GM21515 (cell line): ENCODE measurements at regions not wholly inside any gene's neighbourhood (a gene's known extent, or its start where the extent isn't known, plus 50 kb on each side); places are given as distances from the start of the nearest gene placed in this dataset.
A peak's percentile ranks its signal among the peaks of the same experiment; 100 is the strongest.

ENCODE experiments used
- ATAC-seq: cut with Tn5 transposase; IDR thresholded peaks from one replicate; pipeline ENCODE4 v1.9.1; 2021; ENCODE audit not compliant: unreplicated experiment

GRCh38 chr4:116872941-116873340, 212.4 kb downstream of the TRAM1L1 start:
- ATAC-seq, result no peak

- ATAC-seq, result no peak
Measured at GRCh38 chr4:116872308-116872707, 213.1 kb downstream of the TRAM1L1 start.

DNA sequence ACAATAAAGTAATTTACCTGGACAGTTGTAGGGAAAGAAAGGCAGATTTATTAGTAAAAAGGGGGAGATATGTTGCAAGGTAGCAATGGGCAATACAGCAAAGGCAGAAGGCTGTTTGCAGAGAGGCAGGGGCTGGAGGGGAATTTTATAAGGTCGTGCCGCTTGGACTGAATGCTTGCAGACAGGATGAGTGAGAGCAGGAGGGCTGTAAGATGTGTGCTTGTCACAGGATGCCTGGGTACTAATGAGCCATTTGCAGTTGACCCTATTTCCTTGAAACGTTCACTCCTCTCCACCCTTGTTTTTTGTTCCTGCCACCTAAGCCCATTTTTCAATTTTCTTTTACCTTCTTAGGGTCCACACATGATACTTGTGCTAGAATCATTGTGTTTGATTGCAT, 214.7 kb downstream of the TRAM1L1 start:
- no peak for ATAC-seq

GRCh38 chr4:116866106-116866505, 219.3 kb downstream of the TRAM1L1 start:
- no peak for ATAC-seq

DNA sequence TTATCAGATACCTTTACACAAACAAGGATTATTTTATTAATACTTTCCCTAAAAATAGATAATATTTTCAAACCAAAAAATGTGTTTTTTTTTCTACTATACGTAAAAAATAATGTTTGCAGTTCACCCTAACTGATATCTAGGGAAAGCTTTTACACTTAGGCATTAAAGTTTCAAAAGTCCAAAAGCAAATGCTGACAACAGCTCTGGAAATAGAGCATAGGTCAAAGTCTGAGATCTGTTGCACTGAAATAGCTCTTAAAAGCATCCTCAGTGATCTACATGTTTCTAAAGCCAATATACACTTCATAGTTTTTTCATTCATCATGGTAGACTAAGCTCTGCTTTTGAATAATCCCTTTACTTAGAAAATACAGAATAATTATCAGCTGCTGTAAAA, 222.8 kb downstream of the TRAM1L1 start:
- no peak for ATAC-seq

- no peak for ATAC-seq
Measured at GRCh38 chr4:116860891-116861290, 224.5 kb downstream of the TRAM1L1 start.

- no peak for ATAC-seq
Measured at GRCh38 chr4:116849620-116850019, 235.8 kb downstream of the TRAM1L1 start.

GRCh38 chr4:116847616-116848015, 237.8 kb downstream of the TRAM1L1 start:
- no peak for ATAC-seq

DNA sequence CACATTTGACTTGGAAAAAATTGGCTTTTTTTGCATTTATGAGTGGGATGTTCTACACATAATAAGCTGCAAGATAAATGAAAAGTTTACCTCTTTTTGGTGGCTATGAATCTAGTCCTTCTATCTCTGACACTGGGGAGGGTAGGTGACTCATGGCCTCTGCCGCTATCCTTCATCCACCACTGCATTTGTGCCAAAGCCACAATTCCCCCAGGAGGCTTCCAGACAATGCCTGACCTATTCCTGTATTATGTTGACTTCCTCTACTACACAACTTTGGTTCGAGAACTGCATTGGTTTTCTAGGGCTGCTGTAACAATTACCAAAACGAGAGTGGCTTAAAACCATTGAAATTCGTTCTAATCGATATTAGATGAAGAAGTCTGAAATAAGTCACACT, 245.6 kb downstream of the TRAM1L1 start:
- ATAC-seq, result no peak

DNA sequence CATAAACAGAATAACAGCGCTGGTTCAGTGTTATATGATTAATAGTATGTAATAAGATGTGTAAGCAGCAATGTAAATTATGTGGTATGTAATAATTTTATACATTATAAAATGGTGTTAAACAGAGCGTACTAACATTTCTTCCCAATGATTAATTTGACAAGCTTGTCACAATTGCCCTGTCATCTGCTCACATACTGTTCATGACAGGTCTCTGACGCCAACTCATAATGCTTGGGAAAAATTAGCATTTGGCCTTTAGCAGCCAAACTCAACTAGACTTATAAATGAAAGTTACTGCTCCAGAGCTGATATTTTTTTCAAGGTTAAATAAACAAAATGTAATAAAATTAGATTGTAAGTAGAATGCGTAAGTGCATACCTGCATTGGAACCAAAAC, 246.8 kb downstream of the TRAM1L1 start:
- ATAC-seq, result no peak

DNA sequence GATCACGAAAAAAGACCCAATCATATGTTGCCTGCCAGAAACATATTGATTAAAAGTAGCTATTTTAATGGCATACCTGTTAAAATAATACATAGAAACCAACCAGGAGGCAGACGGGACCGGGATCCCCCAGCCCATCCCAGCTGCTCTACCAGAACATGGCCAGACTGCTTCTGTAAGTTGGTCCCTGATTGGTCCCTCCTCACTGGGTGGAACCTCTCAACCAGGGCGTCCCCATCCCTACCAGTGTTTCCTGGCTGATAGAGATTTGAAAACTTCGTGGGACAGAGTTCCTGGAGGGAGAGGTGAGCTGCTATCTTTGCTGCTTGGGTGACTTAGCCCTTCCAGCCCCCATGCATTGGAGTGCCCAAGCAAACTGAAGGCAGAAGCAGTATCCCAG, 256.2 kb downstream of the TRAM1L1 start:
- ATAC-seq, result no peak

GRCh38 chr4:116824172-116824571, 261.2 kb downstream of the TRAM1L1 start:
- ATAC-seq, result no peak

GRCh38 chr4:116811730-116812129, 273.6 kb downstream of the TRAM1L1 start:
- ATAC-seq, result no peak

GRCh38 chr4:116796022-116796421, 289.4 kb downstream of the TRAM1L1 start:
- ATAC-seq, result no peak

GRCh38 chr4:116788723-116789122, 296.7 kb downstream of the TRAM1L1 start:
- ATAC-seq, result no peak

GRCh38 chr4:116755051-116755450, 330.3 kb downstream of the TRAM1L1 start:
- no peak for ATAC-seq

DNA sequence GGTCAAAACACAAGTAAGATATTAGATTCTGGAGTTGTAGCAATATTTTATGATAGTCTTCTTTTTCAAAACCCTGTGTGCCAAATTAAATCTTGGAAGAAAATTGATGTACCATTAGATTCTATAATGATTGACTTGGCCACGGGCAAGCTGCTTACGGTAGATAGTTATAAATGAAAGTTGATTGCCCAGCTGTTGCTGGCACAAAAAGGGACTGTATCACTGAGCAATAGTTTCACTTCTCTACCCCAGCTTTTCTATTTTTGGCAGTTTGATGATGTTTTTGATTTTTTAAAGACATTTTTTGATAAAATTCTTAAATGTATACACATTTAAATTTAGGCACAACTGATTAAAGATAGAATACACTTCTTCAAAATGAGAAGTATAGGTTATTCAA, 333.3 kb downstream of the TRAM1L1 start:
- no peak for ATAC-seq

DNA sequence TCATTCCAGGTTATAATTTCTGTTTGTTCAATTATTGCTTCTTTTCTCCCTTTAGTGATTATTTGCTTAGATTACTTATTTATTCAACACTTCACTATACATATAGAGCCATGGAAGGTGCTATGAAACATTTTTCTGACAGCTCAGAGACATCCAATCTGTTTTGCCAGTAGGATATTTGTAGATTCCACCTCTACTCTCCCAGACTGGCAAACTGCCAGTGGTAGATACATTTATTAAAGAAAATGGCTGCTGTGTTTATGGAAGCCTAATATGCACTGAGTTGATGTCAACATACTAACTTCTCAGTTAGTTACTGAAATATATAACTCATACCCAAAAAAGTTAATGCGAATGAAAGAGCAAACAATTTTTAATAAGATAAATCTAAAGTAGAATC, 348.6 kb downstream of the TRAM1L1 start:
- ATAC-seq, result no peak

DNA sequence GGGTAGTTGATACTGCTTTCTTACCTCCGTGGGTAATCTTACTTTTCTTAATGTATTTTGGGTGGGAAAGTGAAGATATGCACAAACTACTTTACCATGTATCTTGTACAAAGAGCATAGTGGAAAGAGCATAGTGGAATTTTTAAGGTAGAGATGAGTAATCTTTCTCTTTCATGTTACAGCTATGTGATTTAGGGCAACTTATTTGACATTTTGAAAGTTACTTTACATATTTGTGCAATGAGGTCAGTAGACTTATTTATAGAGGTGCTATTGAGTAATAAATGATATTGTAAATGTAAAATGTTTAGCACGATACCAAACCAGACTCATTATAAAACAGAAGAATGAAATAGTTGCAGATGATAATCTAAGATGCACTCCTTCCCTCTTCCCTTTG, 351.2 kb downstream of the TRAM1L1 start:
- ATAC-seq, result no peak

DNA sequence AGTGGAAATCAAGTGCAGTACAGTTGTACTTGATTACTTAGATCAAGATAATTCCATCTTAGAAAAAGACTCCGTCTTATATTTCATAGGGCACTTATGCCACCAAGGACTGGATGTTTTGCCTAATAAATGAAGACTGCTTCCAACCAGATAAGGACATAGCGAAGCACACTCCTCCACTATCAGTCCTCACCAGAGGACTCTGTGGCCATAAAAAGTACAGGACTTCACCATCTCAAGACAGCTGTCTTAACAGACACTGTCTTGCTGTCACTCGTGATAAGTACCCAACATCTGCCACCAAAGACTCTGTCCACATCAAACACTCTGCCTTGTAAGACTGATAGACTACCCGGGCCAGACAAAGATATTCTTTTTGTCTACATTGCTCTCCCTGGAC, 352.0 kb downstream of the TRAM1L1 start:
- no peak for ATAC-seq

DNA sequence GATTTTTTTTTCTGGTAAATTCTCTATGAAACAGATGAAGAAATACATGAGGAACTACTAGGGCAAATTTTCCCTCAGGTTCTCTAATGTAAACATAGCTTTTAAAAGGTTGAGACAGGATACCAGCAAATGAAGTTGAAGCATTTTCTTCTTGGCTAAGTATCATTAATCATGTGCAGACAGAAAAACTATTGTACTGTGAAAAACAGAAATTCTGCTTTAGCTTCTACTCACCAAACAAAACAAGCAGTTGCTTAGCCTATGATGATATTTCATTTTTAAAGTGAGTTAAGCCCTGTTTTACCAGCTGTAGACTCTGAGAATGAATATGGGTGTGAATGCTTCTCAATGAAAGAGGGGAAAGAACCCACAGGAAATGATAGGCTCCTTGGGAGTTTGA, 358.9 kb downstream of the TRAM1L1 start:
- ATAC-seq, result no peak

DNA sequence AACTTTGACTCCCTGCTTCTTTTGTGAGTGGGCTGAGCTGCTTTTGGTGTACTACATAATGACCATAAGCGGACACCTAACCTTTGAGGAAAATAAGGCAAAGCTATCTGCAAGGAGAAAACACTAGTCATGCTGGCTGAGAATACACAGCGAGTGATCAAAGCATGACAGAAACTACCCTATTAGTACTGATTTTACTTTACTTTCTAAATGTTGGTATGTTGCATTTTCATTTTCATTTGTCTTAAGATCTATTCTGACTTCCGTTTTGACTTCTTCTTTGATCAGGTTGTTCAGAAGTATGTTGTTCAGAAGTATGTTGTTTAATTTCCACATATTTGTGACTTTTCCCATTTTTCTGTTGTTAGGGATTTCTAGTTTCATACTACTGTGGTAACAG, 361.1 kb downstream of the TRAM1L1 start:
- ATAC-seq, result peak; percentile 90

DNA sequence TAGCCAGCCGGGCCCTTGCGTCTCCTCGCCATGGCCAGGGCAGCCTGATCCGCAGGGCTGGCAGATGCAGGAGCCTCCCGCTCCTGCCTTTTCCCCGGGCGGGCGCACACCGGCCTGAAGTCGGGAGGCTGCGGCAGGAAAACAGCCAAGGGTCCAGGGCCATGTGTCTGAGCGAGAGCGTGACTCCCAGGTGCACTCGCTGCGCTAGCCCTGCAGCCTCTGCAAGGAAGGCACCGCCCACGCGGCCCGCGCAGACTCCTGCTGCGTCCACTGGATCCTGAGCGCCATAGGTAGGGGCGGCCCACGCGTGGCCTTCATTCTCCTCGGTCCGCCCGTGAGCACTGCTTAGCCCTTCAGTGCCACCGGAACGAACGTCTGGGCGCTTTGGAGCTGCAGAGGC, 379.9 kb downstream of the TRAM1L1 start:
- no peak for ATAC-seq

GRCh38 chr4:116702949-116703348, 382.4 kb downstream of the TRAM1L1 start:
- ATAC-seq, result no peak
